Bone marrow (tissue), 2 donors: ENCODE measurements at regions not wholly inside any gene's neighbourhood (a gene's known extent, or its start where the extent isn't known, plus 50 kb on each side); places are given as distances from the start of the nearest gene placed in this dataset.

Experiments
- DNase-seq, 2 donors: peaks; one replicate each; lab custom pipeline; 2025; lab: John Stamatoyannopoulos, UW

DNA sequence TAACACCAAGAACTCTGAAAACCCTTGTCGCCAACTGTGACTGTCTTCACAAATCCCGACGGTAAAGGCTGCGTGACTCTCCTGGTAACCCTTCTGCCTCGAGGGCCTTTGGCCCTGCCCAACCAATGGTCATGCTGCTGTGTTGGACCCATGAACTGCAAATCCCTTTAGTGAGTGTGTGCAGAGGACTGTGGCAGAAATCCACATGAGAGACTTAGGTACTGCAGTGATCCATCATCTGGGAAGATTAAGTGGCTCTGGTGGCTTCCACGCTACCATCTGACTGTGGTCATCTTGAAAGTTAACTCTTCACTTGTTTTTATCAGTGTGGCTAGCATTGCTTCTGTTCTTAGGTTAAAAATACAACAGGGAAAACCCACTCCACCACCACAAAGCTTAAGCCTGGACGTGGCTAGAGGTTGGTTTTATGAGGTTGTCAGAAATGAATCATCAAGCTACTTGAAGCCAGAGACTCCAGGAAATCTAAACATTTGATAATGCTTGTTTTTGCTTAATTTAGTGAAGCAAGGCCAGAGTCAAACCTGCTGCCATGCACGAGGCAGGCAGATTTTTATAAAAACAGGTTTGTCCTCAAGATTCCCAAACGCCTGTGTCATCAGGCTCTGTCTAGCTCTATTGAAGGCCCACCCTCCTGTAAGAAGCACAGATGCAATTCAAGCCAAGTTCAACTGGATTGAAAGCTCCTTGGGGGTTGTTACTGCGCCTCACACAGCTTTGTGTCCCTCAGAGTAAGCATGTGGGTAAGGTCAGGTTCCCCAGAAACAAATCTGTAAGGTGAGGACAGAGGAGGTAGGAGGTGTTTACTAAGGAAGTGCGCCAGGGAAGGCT, 52.7 kb upstream of the ERCC6L2 start:
- DNase-seq = no peak

GRCh38 chr9:95822015-95822414, 53.5 kb upstream of the ERCC6L2 start:
- DNase-seq = no peak

DNA sequence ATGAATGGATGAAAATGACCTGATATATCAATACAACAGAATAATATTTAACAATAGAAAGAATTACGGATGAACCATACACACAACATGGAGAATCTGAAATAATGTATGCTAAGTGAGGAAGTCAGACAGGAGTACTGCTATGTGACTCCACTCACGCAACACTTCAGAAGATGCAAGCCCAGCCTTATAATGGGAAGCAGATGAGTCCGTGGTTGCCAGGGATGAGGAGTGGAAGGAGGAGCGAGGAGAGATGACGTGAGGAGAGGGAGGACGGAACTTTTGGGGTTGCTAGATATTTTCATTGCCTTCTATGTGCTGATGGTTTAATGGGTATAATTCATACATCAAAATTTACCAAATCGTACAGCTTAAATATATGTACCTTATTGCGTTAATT, 55.4 kb upstream of the ERCC6L2 start:
- DNase-seq = no peak

- no peak for DNase-seq
These were observed 55.9 kb upstream of the ERCC6L2 start for GRCh38 chr9:95819636-95820035.

DNA sequence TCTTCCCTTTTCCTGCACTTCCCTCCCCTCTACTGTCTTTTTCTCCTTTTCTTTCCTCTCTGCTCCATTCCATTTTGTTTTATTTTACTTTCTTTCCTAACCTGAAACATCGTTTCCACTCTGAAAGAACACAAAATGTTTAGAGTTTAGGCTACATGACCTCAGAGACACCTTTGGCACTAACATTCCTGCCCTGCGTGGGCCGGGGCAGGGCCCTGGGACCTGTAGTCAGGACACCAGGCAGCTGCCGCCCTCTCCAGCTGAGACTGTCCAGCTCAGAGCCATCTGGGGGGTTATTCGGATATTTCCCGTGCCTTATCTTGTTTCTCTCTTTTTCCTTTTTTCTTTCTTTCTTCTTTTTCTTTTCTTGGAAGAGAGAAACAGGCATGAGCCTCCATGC, 58.3 kb upstream of the ERCC6L2 start:
- no peak for DNase-seq

DNA sequence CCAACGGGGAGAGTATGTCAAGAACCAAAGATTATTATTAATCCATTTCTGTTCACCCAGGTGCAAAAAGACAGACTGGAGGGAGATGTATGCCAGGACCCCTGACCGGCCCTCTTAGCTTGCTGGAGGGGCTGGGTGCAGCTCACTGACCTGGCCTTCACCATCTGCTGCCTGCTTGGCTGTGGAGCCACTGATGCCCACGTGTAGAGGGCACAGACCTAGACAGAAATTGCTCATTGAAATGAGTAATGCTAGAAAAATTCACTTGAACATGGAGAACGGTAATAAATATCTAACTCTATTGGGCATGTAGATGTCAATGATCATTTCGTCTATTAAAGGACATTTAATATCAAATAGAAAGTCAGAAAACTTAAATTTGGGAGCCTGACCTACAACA, 58.8 kb upstream of the ERCC6L2 start:
- DNase-seq = no peak

GRCh38 chr9:95815961-95816360, 59.5 kb upstream of the ERCC6L2 start:
- DNase-seq = no peak

DNA sequence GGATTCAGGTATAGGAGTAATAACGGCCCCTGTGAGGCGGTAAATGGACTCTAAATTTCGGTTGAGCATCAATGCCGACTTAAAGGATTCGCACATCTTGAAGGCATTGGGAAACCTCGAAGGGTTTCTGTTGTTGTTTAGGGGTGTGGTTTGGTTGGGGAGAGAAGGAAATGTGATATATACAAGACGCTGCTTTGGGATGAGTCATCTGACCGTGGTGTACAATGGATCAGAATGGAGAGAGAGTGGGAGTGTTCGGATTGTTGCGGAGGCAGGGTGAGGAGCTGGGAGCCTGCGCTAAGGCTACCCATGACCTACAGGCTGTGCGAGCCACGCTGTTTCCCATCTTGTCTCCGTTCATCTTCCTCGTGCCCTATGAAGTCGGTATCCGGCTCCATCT, 60.4 kb upstream of the ERCC6L2 start:
- no peak for DNase-seq

DNA sequence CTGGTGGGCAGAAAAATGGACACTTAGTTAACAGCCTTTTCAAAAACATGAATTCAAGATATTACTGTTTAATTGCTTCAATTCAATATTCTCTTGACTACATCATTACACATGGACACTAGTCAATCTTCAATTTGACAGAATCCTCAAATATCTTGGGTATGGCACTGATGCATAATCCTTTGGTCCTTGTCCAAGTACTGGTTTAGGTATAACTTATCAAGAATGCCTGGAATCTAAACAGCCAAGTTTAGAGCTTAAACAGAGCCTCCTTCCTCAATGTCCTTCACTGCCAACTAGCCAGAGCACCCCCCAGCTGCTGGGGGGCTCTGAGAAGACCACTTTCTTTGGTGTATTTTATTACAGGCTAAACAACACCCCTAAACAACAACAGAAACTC, 61.6 kb upstream of the ERCC6L2 start:
- DNase-seq = no peak

- DNase-seq = no peak
These were observed 64.7 kb upstream of the ERCC6L2 start for GRCh38 chr9:95810814-95811213.

GRCh38 chr9:95810133-95810532, 65.4 kb upstream of the ERCC6L2 start:
- no peak for DNase-seq

DNA sequence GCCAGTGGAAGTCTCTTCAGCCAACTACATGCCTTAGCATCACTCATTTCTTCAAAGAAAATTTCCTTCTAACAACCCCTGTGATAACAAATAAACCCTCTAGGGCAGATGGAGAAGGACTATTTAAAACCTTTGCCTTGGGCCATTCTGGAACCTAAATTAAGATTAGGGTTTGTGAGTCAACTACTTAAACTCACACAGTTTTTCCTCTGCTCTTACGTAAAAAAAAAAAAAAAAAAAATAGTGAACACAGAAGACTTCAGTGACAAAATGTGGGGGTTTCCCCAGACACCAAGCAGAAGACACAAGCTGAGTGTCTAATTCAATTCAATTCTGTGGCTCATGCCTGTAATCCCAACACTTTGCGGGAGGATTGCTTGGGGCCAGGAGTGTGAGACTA, 65.8 kb upstream of the ERCC6L2 start:
- DNase-seq = no peak

GRCh38 chr9:95808011-95808410, 67.5 kb upstream of the ERCC6L2 start:
- no peak for DNase-seq

DNA sequence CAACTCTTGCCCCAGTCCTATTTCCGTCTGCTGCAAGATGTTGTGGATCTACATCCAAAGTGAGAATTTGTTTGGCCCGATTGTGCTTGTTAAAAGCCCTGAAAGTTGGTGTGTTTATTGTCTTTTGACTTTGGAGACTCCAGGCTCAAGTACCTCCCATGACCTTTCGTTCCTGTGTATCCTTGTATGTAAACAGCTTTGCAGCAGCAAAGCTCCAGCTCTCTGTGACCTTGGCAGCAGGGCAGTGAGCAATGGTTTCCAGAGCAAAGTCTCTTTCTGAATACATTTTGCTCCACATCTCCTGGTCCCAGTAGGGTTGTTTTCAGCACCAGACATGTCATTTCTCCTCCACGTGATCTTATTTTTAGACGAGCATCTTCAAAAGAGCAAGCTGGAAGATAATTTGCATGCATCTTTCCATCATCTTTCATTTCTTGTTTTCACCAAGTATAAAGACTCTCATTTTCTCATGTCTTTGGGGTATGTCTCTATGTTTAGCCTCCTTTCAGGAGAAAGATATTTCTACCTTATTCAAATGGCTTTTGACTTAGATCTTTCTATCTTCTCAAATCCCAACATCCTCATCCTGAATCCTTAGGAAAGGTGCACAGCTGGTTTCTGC, 68.1 kb upstream of the ERCC6L2 start:
- no peak for DNase-seq

DNA sequence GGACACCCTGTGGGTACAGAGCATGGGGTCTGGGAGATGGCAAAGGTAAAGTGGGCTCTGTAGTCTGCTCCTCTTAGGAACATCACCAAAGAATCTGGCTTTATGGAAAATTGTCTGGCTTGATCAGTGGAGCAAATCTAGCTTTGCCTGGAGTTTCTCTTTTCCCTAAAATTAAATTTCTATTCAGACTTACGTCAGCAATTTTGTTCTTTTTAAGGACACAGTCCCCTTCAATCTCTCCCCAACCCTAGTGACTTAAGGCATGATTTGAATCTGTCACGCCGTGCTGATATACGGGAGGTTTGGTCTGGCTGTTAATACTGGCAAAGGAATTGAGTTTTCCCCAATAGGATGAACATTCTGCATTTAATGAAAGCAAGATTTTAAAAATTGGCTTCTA, 72.3 kb upstream of the ERCC6L2 start:
- no peak for DNase-seq

DNA sequence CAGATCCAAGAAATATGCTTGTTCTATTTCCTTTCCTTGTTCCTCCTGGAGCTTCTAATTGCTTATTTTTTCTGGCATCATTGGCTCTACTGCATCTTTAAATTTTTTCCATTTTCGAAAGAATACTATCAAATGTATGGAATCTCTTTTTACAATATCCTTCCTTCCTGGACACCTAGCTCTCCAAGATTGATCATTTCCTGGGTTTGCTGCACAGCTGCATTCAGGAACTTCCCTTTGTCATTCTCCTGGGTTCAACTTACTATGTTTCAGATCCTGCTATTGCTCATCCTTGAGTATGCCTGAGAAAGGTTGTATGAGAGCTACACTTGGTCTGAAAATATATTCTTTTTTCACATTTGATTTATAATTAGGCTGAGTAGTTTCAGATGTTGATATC, 73.7 kb upstream of the ERCC6L2 start:
- DNase-seq = no peak

DNA sequence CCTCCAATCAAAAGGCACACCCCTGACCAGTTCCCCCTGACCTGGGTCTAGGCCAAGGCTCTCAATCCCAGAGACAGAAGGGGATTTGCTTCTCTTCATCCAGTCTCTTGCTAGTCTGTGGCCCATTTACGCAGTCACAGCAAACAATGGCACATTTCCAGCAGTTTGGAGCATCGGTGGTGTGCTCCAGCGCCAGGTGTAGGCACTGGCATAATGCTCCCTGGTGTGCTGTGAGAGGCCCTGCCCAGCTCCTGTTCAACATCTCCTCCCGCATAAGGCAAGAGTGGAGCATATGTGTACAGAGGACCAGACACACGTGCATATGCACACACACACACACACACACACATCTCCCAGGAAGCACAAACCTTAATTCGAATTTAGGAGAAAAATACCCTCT, 79.5 kb upstream of the ERCC6L2 start:
- no peak for DNase-seq

DNA sequence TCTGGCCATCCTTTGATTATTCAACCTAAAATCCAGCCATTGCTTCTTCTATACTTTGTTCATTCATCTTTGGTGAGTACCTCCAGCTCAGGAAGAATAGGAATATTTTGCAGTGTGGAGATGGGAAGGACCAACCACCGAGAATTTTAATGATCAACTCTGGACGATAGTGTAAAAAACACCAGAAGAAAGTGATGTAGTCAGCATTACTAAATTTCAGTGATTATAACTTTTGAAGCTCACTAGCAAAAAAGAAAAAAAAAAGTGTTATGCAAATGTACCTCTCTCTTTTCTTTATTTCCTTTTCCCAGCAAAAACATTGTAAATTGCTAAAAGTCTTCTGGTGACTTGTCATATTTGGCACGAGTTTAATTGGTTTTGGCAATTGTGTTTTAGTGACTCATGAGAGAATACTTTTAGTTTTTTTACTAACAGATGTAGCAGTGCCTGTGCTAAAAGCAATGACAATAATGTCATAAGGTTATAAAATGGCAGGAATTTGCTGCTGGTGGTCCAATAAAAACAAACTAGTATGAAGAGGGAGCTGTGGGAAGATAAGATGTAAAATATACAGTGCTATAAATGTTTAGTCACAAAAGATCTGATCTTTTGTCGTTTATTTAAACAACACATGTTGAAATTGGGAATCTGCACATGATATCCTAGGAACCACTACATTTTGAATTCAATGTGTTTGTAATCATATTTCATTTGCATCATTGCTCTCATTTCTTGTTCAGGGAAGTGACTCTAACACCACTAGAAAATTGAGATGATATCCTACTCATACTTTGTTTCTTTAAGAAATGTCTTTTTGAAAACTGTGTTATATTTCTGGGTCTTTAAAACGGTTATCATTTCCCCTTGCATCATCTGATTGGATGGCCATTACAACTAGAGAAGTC, 81.3 kb upstream of the ERCC6L2 start:
- no peak for DNase-seq

- DNase-seq = no peak
These were observed 83.8 kb upstream of the ERCC6L2 start for GRCh38 chr9:95791695-95792094.

DNA sequence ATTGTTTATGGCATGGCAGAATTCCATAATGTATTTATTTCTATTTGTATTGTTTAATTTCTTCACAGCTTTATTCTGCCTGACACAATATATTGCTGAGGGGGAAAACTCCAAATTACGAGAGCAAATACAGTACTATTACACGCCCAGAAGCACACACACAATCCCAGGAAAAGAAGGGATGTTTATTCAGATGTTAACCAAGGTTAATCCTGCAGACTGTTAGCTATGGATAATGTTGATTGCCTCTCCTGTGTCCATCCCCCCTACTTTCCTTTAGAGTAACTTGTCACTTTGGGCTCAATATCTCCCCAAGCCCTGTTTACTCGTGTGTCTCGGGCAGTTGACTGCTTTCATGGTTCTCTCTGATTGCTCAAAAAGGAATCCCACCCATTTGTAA, 84.2 kb upstream of the ERCC6L2 start:
- no peak for DNase-seq

DNA sequence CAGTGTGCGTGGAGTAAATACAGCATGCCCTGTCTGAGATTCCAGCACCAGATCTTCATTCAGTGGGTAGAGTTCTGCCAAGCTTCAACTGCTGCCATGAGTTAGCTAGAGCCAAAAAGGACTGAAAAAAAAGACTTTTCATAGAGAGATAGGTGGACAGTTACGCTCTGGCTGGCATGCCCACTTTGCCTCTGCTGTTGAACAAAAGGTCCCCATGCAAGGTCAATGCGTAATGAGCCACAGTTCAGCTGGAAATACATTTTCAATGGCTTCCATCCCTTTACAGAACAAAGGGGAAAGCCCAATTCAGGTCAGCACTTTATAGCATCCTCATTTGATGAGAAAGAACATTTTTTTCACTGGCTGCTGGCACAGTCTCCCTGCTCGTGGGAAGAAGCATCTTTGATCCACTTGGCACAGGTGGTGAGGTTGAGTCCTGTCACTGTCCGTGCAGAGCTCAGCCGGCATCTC, 86.9 kb upstream of the ERCC6L2 start:
- DNase-seq = no peak

GRCh38 chr9:95788021-95788420, 87.5 kb upstream of the ERCC6L2 start:
- DNase-seq = no peak

- DNase-seq = no peak
These were observed 90.3 kb upstream of the ERCC6L2 start for GRCh38 chr9:95785209-95785608.
